Spleen (tissue), 3 donors: ENCODE measurements at regions not wholly inside any gene's neighbourhood (a gene's known extent, or its start where the extent isn't known, plus 50 kb on each side); places are given as distances from the start of the nearest gene placed in this dataset.

Experiments
- POLR2A ChIP-seq, 3 donors: fragments of 450-650 bp; IDR thresholded peaks; one replicate each; pipeline ENCODE4 v1.5.1; 2017; ENCODE audit warnings: antibody characterized with exemption in 3 of 3, mild to moderate bottlenecking in 1 of 3
- POLR2AphosphoS5 ChIP-seq, 3 donors: sonication (generic); formaldehyde crosslinking; IDR thresholded peaks; one replicate each; pipeline ENCODE4 v1.5.1; 2017; ENCODE audit warnings: antibody characterized with exemption in 3 of 3

- no peak for TF ChIP-seq POLR2AphosphoS5 (IDR thresholded peaks at IDR 0.05)
- TF ChIP-seq POLR2A (IDR thresholded peaks at IDR 0.05) = no peak
Observed at GRCh38 chr4:45399116-45399515, 672.8 kb upstream of the GNPDA2 start.
